SHP77 treated with DMSO at 0.1 percent for 48 hours (cell line): ENCODE measurements at regions not wholly inside any gene's neighbourhood (a gene's known extent, or its start where the extent isn't known, plus 50 kb on each side); places are given as distances from the start of the nearest gene placed in this dataset.
A peak's percentile ranks its signal among the peaks of the same experiment; 100 is the strongest.

ENCODE experiments used
- DNase-seq: peaks from one replicate; lab custom pipeline; 2025; lab: John Stamatoyannopoulos, UW

GRCh38 chr5:16013334-16014065 is 166.1 kb downstream of the MARCHF11 start:
- no peak for DNase-seq

- no peak for DNase-seq
These were observed 170.3 kb downstream of the MARCHF11 start for GRCh38 chr5:16009256-16009655.

GRCh38 chr5:16007750-16008415 is 171.7 kb downstream of the MARCHF11 start:
- DNase-seq: no peak

GRCh38 chr5:16005225-16005624 is 174.4 kb downstream of the MARCHF11 start:
- no peak for DNase-seq

- no peak for DNase-seq
These were observed 179.5 kb downstream of the MARCHF11 start for GRCh38 chr5:16000056-16000455.

GRCh38 chr5:15995341-15996052 is 184.1 kb downstream of the MARCHF11 start:
- DNase-seq: peak; percentile 56

GRCh38 chr5:15993919-15994318 is 185.7 kb downstream of the MARCHF11 start:
- DNase-seq: no peak

- no peak for DNase-seq
These were observed 186.3 kb downstream of the MARCHF11 start for GRCh38 chr5:15993334-15993733.

- DNase-seq: no peak
These were observed 186.7 kb downstream of the MARCHF11 start for GRCh38 chr5:15992918-15993317.

- no peak for DNase-seq
These were observed 188.0 kb downstream of the MARCHF11 start for GRCh38 chr5:15991586-15991985.
